GM23338 (cell line): ENCODE measurements at regions not wholly inside any gene's neighbourhood (a gene's known extent, or its start where the extent isn't known, plus 50 kb on each side); places are given as distances from the start of the nearest gene placed in this dataset.

Experiments
- CREB1 ChIP-seq: fragments of 250-450 bp; sonication (Bioruptor Pico); IDR thresholded peaks from 2 replicates; pipeline ENCODE4 v1.5.0; 2020; ENCODE audit warnings: low read depth, mild to moderate bottlenecking, moderate library complexity
- CTCF ChIP-seq, 2 experiments: fragments of 200-600 bp in 1 of 2; sonication (generic) in 1 of 2; conservative IDR thresholded peaks; 2 replicates each; pipeline versions ENCODE4 v1.5.1 to v1.6.1; 2016 to 2017; ENCODE audit warnings: antibody characterized with exemption in 2 of 2, low read depth in 2 of 2, mild to moderate bottlenecking in 2 of 2, moderate library complexity in 1 of 2
- ETS1 ChIP-seq: IDR thresholded peaks from 2 replicates; pipeline ENCODE4 v1.6.1; 2016; ENCODE audit warnings: antibody characterized with exemption
- EZH2 ChIP-seq: fragments of 200-600 bp; sonication (generic); IDR thresholded peaks from one replicate; pipeline ENCODE4 v1.8.0; 2017; ENCODE audit warnings: antibody characterized with exemption, mild to moderate bottlenecking, low read depth; ENCODE audit not compliant: unreplicated experiment
- EZH2phosphoT487 ChIP-seq: fragments of 200-600 bp; sonication (generic); IDR thresholded peaks from one replicate; pipeline ENCODE4 v1.8.1; 2018; ENCODE audit warnings: antibody characterized with exemption; ENCODE audit not compliant: unreplicated experiment
- JUNB ChIP-seq: IDR thresholded peaks from one replicate; pipeline ENCODE4 v1.6.1; 2016; ENCODE audit warnings: antibody characterized with exemption; ENCODE audit not compliant: unreplicated experiment
- NANOG ChIP-seq: IDR thresholded peaks from 2 replicates; pipeline ENCODE4 v1.6.1; 2016; ENCODE audit warnings: antibody characterized with exemption, borderline replicate concordance
- POLR2AphosphoS5 ChIP-seq: IDR thresholded peaks from 2 replicates; pipeline ENCODE4 v1.6.1; 2016; ENCODE audit warnings: antibody characterized with exemption, low read depth
- REST ChIP-seq: IDR thresholded peaks from one replicate; pipeline ENCODE4 v1.6.1; 2018; ENCODE audit warnings: antibody characterized with exemption; ENCODE audit not compliant: unreplicated experiment
- STAT1 ChIP-seq: IDR thresholded peaks from one replicate; pipeline ENCODE4 v1.6.1; 2016; ENCODE audit warnings: antibody characterized with exemption; ENCODE audit not compliant: unreplicated experiment
- ZNF114 ChIP-seq: fragments of 250-450 bp; sonication (Bioruptor Pico); IDR thresholded peaks from 2 replicates; pipeline ENCODE4 v1.5.0; 2020; ENCODE audit warnings: mild to moderate bottlenecking, moderate library complexity
- ZNF331 ChIP-seq: fragments of 250-450 bp; sonication (Bioruptor Pico); IDR thresholded peaks from 2 replicates; pipeline ENCODE4 v1.5.0; 2020; ENCODE audit warnings: low read depth, mild to moderate bottlenecking, moderate library complexity

- TF ChIP-seq POLR2AphosphoS5 (no peak), CTCF (conservative IDR thresholded peaks at IDR 0.05; ENCODE audit: low read depth in 2 of 2) (no peak), JUNB (no peak), EZH2phosphoT487 (no peak), EZH2 (no peak), CREB1 (CRISPR knock-in tag) (no peak), REST (no peak), NANOG (no peak), ZNF331 (CRISPR knock-in tag) (no peak), STAT1 (no peak), ZNF114 (CRISPR knock-in tag) (no peak), ETS1 (no peak)
These were observed 71.5 kb downstream of the SOX4 start for GRCh38 chr6:21665110-21665391.
